Bronchial epithelial cell (primary cell): ENCODE measurements at regions not wholly inside any gene's neighbourhood (a gene's known extent, or its start where the extent isn't known, plus 50 kb on each side); places are given as distances from the start of the nearest gene placed in this dataset.

ENCODE experiments used
- DNase-seq: peaks from one replicate; pipeline ENCODE4 v3.0.0-alpha.2; 2010; ENCODE audit warnings: low read depth
- FAIRE-seq: peaks from 2 replicates; lab custom pipeline; 2011; peaks lifted over from hg19 to GRCh38; lab: Jason Lieb, UNC
- H3K27me3 ChIP-seq: 2 replicates; pipeline ENCODE4 v1.5.1; 2011; ENCODE audit warnings: low read length; ENCODE audit not compliant: control insufficient read depth, insufficient read depth
- H3K36me3 ChIP-seq: 2 replicates; pipeline ENCODE4 v1.5.1; 2011; ENCODE audit warnings: low read length; ENCODE audit not compliant: control insufficient read depth, insufficient read depth
- H3K4me3 ChIP-seq: 2 replicates; pipeline ENCODE4 v1.5.1; 2011; ENCODE audit warnings: mild to moderate bottlenecking, low read depth, low read length, control low read depth
- CTCF ChIP-seq: IDR thresholded peaks from 2 replicates; pipeline ENCODE4 v1.5.1; 2011; ENCODE audit warnings: mild to moderate bottlenecking, moderate library complexity, low read length, control low read depth, inconsistent platforms; ENCODE audit not compliant: insufficient read depth, severe bottlenecking

GRCh38 chr7:153130052-153130451, 370.5 kb downstream of the ACTR3B start:
- H3K36me3 ChIP-seq = no peaks in the 10 kb centered on the region
- FAIRE-seq (no peak), DNase-seq (no peak)
- TF ChIP-seq CTCF = no peak
- no peak overlapping the region for H3K4me3 ChIP-seq
- H3K27me3 ChIP-seq = no peaks in the 10 kb centered on the region

- no peak overlapping the region for H3K4me3 ChIP-seq
- H3K27me3 ChIP-seq = no peaks in the 10 kb centered on the region
- H3K36me3 ChIP-seq = no peaks in the 10 kb centered on the region
- no peak for TF ChIP-seq CTCF
- no peak for FAIRE-seq
- DNase-seq = no peak
These were observed 392.2 kb downstream of the ACTR3B start for GRCh38 chr7:153151766-153152165.

GRCh38 chr7:153152801-153153422, 393.4 kb downstream of the ACTR3B start:
- TF ChIP-seq CTCF = no peak
- no peaks in the 10 kb centered on the region for H3K36me3 ChIP-seq
- FAIRE-seq (no peak), DNase-seq (no peak)
- no peak overlapping the region for H3K4me3 ChIP-seq
- H3K27me3 ChIP-seq = no peaks in the 10 kb centered on the region

- DNase-seq = no peak
- Histone ChIP-seq H3K36me3 (no peaks in the 10 kb centered on the region), H3K4me3 (no peak overlapping the region), H3K27me3 (no peaks in the 10 kb centered on the region)
- FAIRE-seq = no peak
- TF ChIP-seq CTCF = no peak
These were observed 398.6 kb downstream of the ACTR3B start for GRCh38 chr7:153158149-153158548.

GRCh38 chr7:153170287-153170686, 410.7 kb downstream of the ACTR3B start:
- TF ChIP-seq CTCF = no peak
- DNase-seq = no peak
- no peak overlapping the region for H3K4me3 ChIP-seq
- FAIRE-seq = no peak
- no peaks in the 10 kb centered on the region for H3K27me3 ChIP-seq
- no peaks in the 10 kb centered on the region for H3K36me3 ChIP-seq

DNA sequence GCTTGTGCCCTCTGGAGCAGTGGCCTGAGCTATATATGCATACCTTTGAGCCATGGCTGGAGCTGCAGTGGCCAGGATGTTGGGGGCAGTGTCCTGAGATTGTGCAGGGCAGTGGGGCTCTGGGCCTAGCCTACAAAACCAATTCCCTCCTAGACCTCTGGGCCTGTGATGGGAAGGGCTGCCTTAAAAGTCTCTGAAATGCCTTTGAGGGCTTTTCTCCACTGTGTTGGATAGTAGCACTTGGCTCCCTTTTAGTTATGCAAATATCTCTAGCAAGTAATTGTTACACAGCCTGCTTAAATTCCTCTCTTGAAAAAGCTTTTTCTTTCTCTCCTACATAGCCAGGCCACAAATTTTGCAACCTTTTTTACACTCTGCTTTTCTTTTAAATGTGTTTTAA, 426.4 kb downstream of the ACTR3B start:
- no peak for TF ChIP-seq CTCF
- Histone ChIP-seq H3K4me3 (no peak overlapping the region), H3K36me3 (no peaks in the 10 kb centered on the region), H3K27me3 (no peaks in the 10 kb centered on the region)
- FAIRE-seq (no peak), DNase-seq (no peak)
